HG03064 (cell line): ENCODE measurements at regions not wholly inside any gene's neighbourhood (a gene's known extent, or its start where the extent isn't known, plus 50 kb on each side); places are given as distances from the start of the nearest gene placed in this dataset.

Experiments used
- ATAC-seq: cut with Tn5 transposase; IDR thresholded peaks from one replicate; pipeline ENCODE4 v1.9.1; 2021; ENCODE audit warnings: low read depth; ENCODE audit not compliant: unreplicated experiment

- ATAC-seq = no peak
Measured at GRCh38 chr15:35168464-35168863, 83.4 kb upstream of the NANOGP8 start.

GRCh38 chr15:35167675-35168074, 82.6 kb upstream of the NANOGP8 start:
- no peak for ATAC-seq

- no peak for ATAC-seq
Measured at GRCh38 chr15:35166730-35167359, 81.8 kb upstream of the NANOGP8 start.

- no peak for ATAC-seq
Measured at GRCh38 chr15:35161694-35162093, 76.6 kb upstream of the NANOGP8 start.

GRCh38 chr15:35159170-35159569, 74.1 kb upstream of the NANOGP8 start:
- ATAC-seq = no peak

GRCh38 chr15:35151782-35152181, 66.7 kb upstream of the NANOGP8 start:
- no peak for ATAC-seq

- no peak for ATAC-seq
Measured at GRCh38 chr15:35151381-35151780, 66.3 kb upstream of the NANOGP8 start.

GRCh38 chr15:35150361-35150760, 65.3 kb upstream of the NANOGP8 start:
- no peak for ATAC-seq

GRCh38 chr15:35145336-35145735, 60.2 kb upstream of the NANOGP8 start:
- ATAC-seq = no peak

GRCh38 chr15:35142578-35142977, 57.5 kb upstream of the NANOGP8 start:
- no peak for ATAC-seq

- ATAC-seq = no peak
Measured at GRCh38 chr15:35141743-35142471, 56.8 kb upstream of the NANOGP8 start.

GRCh38 chr15:35139822-35140221, 54.7 kb upstream of the NANOGP8 start:
- ATAC-seq = no peak

- no peak for ATAC-seq
Measured at GRCh38 chr15:35137190-35137574, 52.1 kb upstream of the NANOGP8 start.

- ATAC-seq = peak; percentile 96
Measured at GRCh38 chr15:35136321-35137189, 51.5 kb upstream of the NANOGP8 start.
